ENCODE measurements at regions not wholly inside any gene's neighbourhood (a gene's known extent, or its start where the extent isn't known, plus 50 kb on each side); places are given as distances from the start of the nearest gene placed in this dataset.

DNA sequence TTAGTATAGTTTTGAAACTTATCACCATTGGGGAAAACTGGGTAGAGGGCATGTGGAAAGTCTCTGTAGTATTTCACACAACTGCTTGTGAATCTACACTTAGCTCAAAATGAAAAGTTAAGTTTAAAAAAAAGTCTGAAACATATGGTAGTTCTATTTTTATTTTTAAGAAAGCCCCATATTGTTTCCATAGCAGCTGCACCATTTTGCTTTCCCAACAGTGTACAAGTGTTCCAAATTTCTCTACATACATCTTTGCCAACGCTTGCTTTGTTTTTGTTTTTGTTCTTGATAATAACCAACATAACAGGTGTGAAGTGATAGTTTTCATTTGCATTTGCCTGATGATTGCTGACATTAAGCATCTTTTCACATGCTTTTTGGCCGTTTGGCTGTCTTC lies 445.2 kb downstream of the FAM181B start:
- TF ChIP-seq CTCF (IDR thresholded peaks at IDR 0.05) (no peak), EZH2phosphoT487 (IDR thresholded peaks at IDR 0.05) (no peak), EZH2 (IDR thresholded peaks at IDR 0.05) (no peak)

All from neural progenitor cell (in vitro differentiated cells).